ENCODE measurements at regions not wholly inside any gene's neighbourhood (a gene's known extent, or its start where the extent isn't known, plus 50 kb on each side); places are given as distances from the start of the nearest gene placed in this dataset.

GRCh38 chr1:42046761-42047507 is 106.3 kb upstream of the GUCA2B start:
- TF ChIP-seq CTCF (IDR thresholded peaks at IDR 0.05), result no peak
- 54 to 65% methylated on average over 4 of the region's 4 CpGs for WGBS, 2 donors
- H3K27me3 ChIP-seq, result no peaks in the 10 kb centered on the region
- intact Hi-C loops (cut with DNase I), result no loop called here
- peak; percentile 25 to 29 for DNase-seq
- peak in 7 of 8 donors; percentile 46 to 88 (median 84) for ATAC-seq
- H3K36me3 ChIP-seq, result no peaks in the 10 kb centered on the region
- peak overlapping the region in 3 of 10 donors; percentile 23 to 43 (median 25) for H3K27ac ChIP-seq
- H3K4me3 ChIP-seq, result no peak overlapping the region
- peaks cover 0 to 15% (median 0%) of the 10 kb centered on the region in 9 donors for H3K4me1 ChIP-seq
- H3K9me3 ChIP-seq, result no peaks in the 10 kb centered on the region

- TF ChIP-seq CTCF (IDR thresholded peaks at IDR 0.05), result no peak
- Histone ChIP-seq H3K27me3 (no peaks in the 10 kb centered on the region), H3K4me3 (no peak overlapping the region), H3K9me3 (no peaks in the 10 kb centered on the region), H3K4me1 (peaks cover 0 to 15% (median 0%) of the 10 kb centered on the region in 9 donors), H3K27ac (no peak overlapping the region), H3K36me3 (no peaks in the 10 kb centered on the region)
- no peak for DNase-seq
- ATAC-seq, result no peak
- intact Hi-C loops (cut with DNase I), result no loop called here
- 88 to 89% methylated on average over 3 of the region's 3 CpGs for WGBS, 2 donors
Measured at GRCh38 chr1:42044346-42044745, 108.9 kb upstream of the GUCA2B start.

- ATAC-seq, result no peak
- no peak for DNase-seq
- Histone ChIP-seq H3K4me3 (no peak overlapping the region), H3K9me3 (no peaks in the 10 kb centered on the region), H3K27me3 (no peaks in the 10 kb centered on the region), H3K36me3 (no peaks in the 10 kb centered on the region), H3K27ac (no peak overlapping the region), H3K4me1 (peaks cover 0 to 15% (median 0%) of the 10 kb centered on the region in 9 donors)
- 71 to 79% methylated on average over 1 of the region's 1 CpG for WGBS, 2 donors
- no peak for TF ChIP-seq CTCF (IDR thresholded peaks at IDR 0.05)
- intact Hi-C loops (cut with DNase I), result no loop called here
Measured at GRCh38 chr1:42043811-42044210, 109.4 kb upstream of the GUCA2B start.

- Histone ChIP-seq H3K4me1 (peaks cover 0 to 15% (median 0%) of the 10 kb centered on the region in 9 donors), H3K27ac (no peak overlapping the region), H3K4me3 (no peak overlapping the region), H3K9me3 (no peaks in the 10 kb centered on the region), H3K27me3 (no peaks in the 10 kb centered on the region), H3K36me3 (no peaks in the 10 kb centered on the region)
- intact Hi-C loops (cut with DNase I), result no loop called here
- no peak for TF ChIP-seq CTCF (IDR thresholded peaks at IDR 0.05)
- DNase-seq (no peak), ATAC-seq (peak in 1 of 8 donors; percentile 20)
- 15 to 43% methylated on average over 2 of the region's 2 CpGs for WGBS, 2 donors
Measured at GRCh38 chr1:42043182-42043581, 110.0 kb upstream of the GUCA2B start.

Data from heart right ventricle (tissue), 16 donors.